Choroid plexus epithelial cell (primary cell): ENCODE measurements at regions not wholly inside any gene's neighbourhood (a gene's known extent, or its start where the extent isn't known, plus 50 kb on each side); places are given as distances from the start of the nearest gene placed in this dataset.
A peak's percentile ranks its signal among the peaks of the same experiment; 100 is the strongest.
"Not testable (repeated sequence)": the region's sequence is repeated elsewhere in the genome, so short reads cannot be mapped to it uniquely, and the experiment has no call there.

Experiments used
- DNase-seq: peaks from one replicate; pipeline ENCODE4 v3.0.0-alpha.2; 2010; ENCODE audit warnings: low read depth
- H3K4me3 ChIP-seq: 2 replicates; pipeline ENCODE4 v1.5.1; 2011; ENCODE audit warnings: low read depth, mild to moderate bottlenecking, control low read depth, low read length, moderate library complexity
- CTCF ChIP-seq: conservative IDR thresholded peaks from 2 replicates; pipeline ENCODE4 v1.5.1; 2011; ENCODE audit warnings: low read depth, mild to moderate bottlenecking, control low read depth, inconsistent platforms, low read length, moderate library complexity

DNA sequence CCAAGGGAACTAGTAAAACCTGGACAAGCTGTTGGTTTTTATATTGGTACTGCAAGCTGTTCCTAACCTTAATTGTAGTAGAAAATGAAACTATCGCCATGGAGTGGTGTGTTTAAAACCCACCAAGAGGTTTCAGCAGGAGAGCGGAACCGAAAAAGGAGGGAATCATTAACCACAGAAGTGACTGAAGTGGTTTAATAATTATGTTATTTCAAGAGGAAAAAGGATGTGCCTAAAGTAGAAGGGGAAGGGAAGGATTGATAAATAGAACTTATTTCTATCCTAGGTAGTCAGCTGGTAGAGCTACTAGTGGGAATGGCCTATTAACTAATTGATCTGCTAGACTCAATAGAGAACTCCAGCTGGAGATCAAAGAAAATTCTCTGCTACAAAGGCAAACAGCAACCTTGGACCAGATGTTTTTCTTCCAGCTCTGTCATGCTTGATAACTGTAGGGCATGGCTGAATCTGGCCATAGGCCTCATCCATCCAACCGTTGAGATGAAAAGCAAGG is 91.8 kb downstream of the BAMBI start:
- H3K4me3 ChIP-seq: no peak overlapping the region
- TF ChIP-seq CTCF: no peak
- DNase-seq: no peak

- DNase-seq, H3K4me3 ChIP-seq: not testable (repeated sequence)
Observed at GRCh38 chr10:28771580-28772090, 94.3 kb downstream of the BAMBI start.

GRCh38 chr10:28774051-28774995 is 97.0 kb downstream of the BAMBI start:
- no peak for TF ChIP-seq CTCF
- H3K4me3 ChIP-seq: no peak overlapping the region
- DNase-seq: peak; percentile 21

GRCh38 chr10:28775773-28776172 is 98.5 kb downstream of the BAMBI start:
- no peak for TF ChIP-seq CTCF
- no peak for DNase-seq
- H3K4me3 ChIP-seq: no peak overlapping the region

DNA sequence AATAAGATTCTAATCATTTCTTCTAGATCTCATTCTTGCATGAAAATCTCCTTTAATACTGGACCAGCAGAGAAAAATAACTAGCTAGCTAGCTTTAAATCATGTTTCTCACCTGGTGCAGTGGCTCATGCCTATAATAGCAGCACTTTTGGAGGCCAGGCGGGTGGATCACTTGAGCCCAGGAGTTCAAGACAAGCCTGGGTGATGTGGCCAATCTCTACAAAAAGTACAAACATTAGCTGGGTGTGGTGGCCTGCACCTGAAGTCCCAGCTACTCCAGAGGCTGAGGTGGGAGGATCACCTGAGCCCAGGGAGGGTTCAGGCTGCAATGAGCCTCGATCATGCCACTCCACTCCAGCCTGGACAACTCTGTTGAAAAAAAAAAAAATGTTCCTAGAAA is 99.2 kb downstream of the BAMBI start:
- no peak for DNase-seq
- TF ChIP-seq CTCF: no peak

GRCh38 chr10:28777911-28778310 is 100.6 kb downstream of the BAMBI start:
- no peak overlapping the region for H3K4me3 ChIP-seq
- DNase-seq: no peak

More for the DNA sequence above, 99.2 kb downstream of the BAMBI start:
- H3K4me3 ChIP-seq: no peak overlapping the region

More at GRCh38 chr10:28777911-28778310, 100.6 kb downstream of the BAMBI start:
- no peak for TF ChIP-seq CTCF
